Liver (tissue), 8 donors: ENCODE measurements at regions not wholly inside any gene's neighbourhood (a gene's known extent, or its start where the extent isn't known, plus 50 kb on each side); places are given as distances from the start of the nearest gene placed in this dataset.
A peak's percentile ranks its signal among the peaks of the same experiment; 100 is the strongest.

Experiments
- DNase-seq: peaks from one replicate; pipeline ENCODE4 v3.0.0-alpha.2; 2017; ENCODE audit warnings: low spot score
- H3K27ac ChIP-seq, 2 donors: one replicate each; pipeline ENCODE4 v1.7.0; 2013; ENCODE audit warnings: inconsistent platforms in 2 of 2, low read length in 2 of 2, control low read depth in 1 of 2, low read depth in 1 of 2, mild to moderate bottlenecking in 1 of 2
- H3K27me3 ChIP-seq, 4 donors: one replicate each; pipeline versions ENCODE4 v1.6.1 to v1.7.0; 2013; ENCODE audit warnings: low read length in 3 of 4, inconsistent platforms in 1 of 4, mild to moderate bottlenecking in 1 of 4, moderate library complexity in 1 of 4; ENCODE audit not compliant: control insufficient read depth in 4 of 4, insufficient read depth in 4 of 4
- H3K36me3 ChIP-seq, 4 donors: one replicate each; pipeline versions ENCODE4 v1.6.1 to v1.7.0; 2013; ENCODE audit warnings: low read length in 3 of 4, mild to moderate bottlenecking in 3 of 4, low read depth in 1 of 4, moderate library complexity in 1 of 4; ENCODE audit not compliant: control insufficient read depth in 4 of 4, insufficient read depth in 3 of 4
- H3K4me1 ChIP-seq, 4 donors: one replicate each; pipeline versions ENCODE4 v1.6.1 to v1.7.0; 2013; ENCODE audit warnings: low read length in 3 of 4, mild to moderate bottlenecking in 3 of 4, moderate library complexity in 1 of 4; ENCODE audit not compliant: control insufficient read depth in 4 of 4, insufficient read depth in 4 of 4
- H3K4me3 ChIP-seq, 3 donors: one replicate each; pipeline versions ENCODE4 v1.6.1 to v1.7.0; 2013; ENCODE audit warnings: low read length in 3 of 3, control low read depth in 1 of 3, low read depth in 1 of 3, mild to moderate bottlenecking in 1 of 3
- H3K9ac ChIP-seq, 2 donors: one replicate each; pipeline ENCODE4 v1.7.0; 2013; ENCODE audit warnings: low read length in 2 of 2, mild to moderate bottlenecking in 2 of 2, moderate library complexity in 2 of 2, control low read depth in 1 of 2, low read depth in 1 of 2
- H3K9me3 ChIP-seq, 4 donors: one replicate each; pipeline versions ENCODE4 v1.6.1 to v1.7.0; 2013; ENCODE audit warnings: low read length in 3 of 4; ENCODE audit not compliant: control insufficient read depth in 4 of 4
- CTCF ChIP-seq: fragments of 150-350 bp; IDR thresholded peaks from 2 replicates; pipeline ENCODE4 v1.5.1; 2017; ENCODE audit warnings: improper control_type of control experiment, low read depth, low read length; ENCODE audit not compliant: missing input control
- EGR1 ChIP-seq, 2 donors: IDR thresholded peaks; 2 replicates each; pipeline ENCODE4 v1.6.1; 2016 to 2018; ENCODE audit warnings: antibody characterized with exemption in 2 of 2, low read depth in 2 of 2
- FOXA2 ChIP-seq: IDR thresholded peaks from 2 replicates; pipeline ENCODE4 v1.6.1; 2016; ENCODE audit warnings: antibody characterized with exemption
- GABPA ChIP-seq, 2 donors: IDR thresholded peaks in 1 of 2; conservative IDR thresholded peaks in 1 of 2; 2 replicates each; pipeline ENCODE4 v1.6.1; 2016; ENCODE audit warnings: antibody characterized with exemption in 2 of 2, mild to moderate bottlenecking in 1 of 2, moderate library complexity in 1 of 2
- HNF4A ChIP-seq, 2 donors: conservative IDR thresholded peaks; 2 replicates each; pipeline ENCODE4 v1.6.1; 2016; ENCODE audit warnings: antibody characterized with exemption in 2 of 2, mild to moderate bottlenecking in 2 of 2
- HNF4G ChIP-seq: IDR thresholded peaks from 2 replicates; pipeline ENCODE4 v1.6.1; 2016; ENCODE audit warnings: antibody characterized with exemption
- JUND ChIP-seq, 2 donors: IDR thresholded peaks; 2 replicates each; pipeline ENCODE4 v1.6.1; 2016; ENCODE audit warnings: antibody characterized with exemption in 2 of 2
- RAD21 ChIP-seq, 2 donors: IDR thresholded peaks; 2 replicates each; pipeline ENCODE4 v1.6.1; 2016; ENCODE audit warnings: antibody characterized with exemption in 2 of 2, mild to moderate bottlenecking in 2 of 2
- REST ChIP-seq: IDR thresholded peaks from 2 replicates; pipeline ENCODE4 v1.6.1; 2016; ENCODE audit warnings: antibody characterized with exemption, mild to moderate bottlenecking
- RXRA ChIP-seq, 2 donors: IDR thresholded peaks; 2 replicates each; pipeline ENCODE4 v1.6.1; 2017 to 2018; ENCODE audit warnings: antibody characterized with exemption in 2 of 2, mild to moderate bottlenecking in 1 of 2
- SP1 ChIP-seq: IDR thresholded peaks from 2 replicates; pipeline ENCODE4 v1.6.1; 2018; ENCODE audit warnings: antibody characterized with exemption, mild to moderate bottlenecking
- TAF1 ChIP-seq: conservative IDR thresholded peaks from 2 replicates; pipeline ENCODE4 v1.6.1; 2016; ENCODE audit warnings: antibody characterized with exemption, mild to moderate bottlenecking
- YY1 ChIP-seq: IDR thresholded peaks from 2 replicates; pipeline ENCODE4 v1.6.1; 2016; ENCODE audit warnings: antibody characterized with exemption, mild to moderate bottlenecking
- WGBS: extraction: QIAGEN DNeasy Blood & Tissue Kit; methylation state at CpG from one replicate; pipeline ENCODE4 v1.1.7; 2013; 5-methylcytosine and 5-hydroxymethylcytosine counted together
- TF ChIP-seq, protein P1 (sequence below): IDR thresholded peaks from 2 replicates; pipeline ENCODE4 v1.6.1; 2016; ENCODE audit warnings: antibody characterized with exemption
- TF ChIP-seq, protein P2 (sequence below): IDR thresholded peaks from 2 replicates; pipeline ENCODE4 v1.6.1; 2016; ENCODE audit warnings: antibody characterized with exemption
- TF ChIP-seq, protein P3 (sequence below): IDR thresholded peaks from 2 replicates; pipeline ENCODE4 v1.6.1; 2016; ENCODE audit warnings: antibody characterized with exemption
- donor health status: healthy.
- donor health status: healthy.
- donor health status: healthy.
- donor health status: healthy.
- donor health status: healthy.

GRCh38 chr2:48250474-48250844 is 64.0 kb upstream of the FOXN2 start:
- TF ChIP-seq RXRA (IDR thresholded peaks at IDR 0.05), result no peak
- TF ChIP-seq REST, result no peak
- TF ChIP-seq FOXA2, result no peak
- TF ChIP-seq JUND (IDR thresholded peaks at IDR 0.05), result no peak
- no peak for TF ChIP-seq HNF4A (conservative IDR thresholded peaks at IDR 0.05)
- no peak for TF ChIP-seq RAD21 (IDR thresholded peaks at IDR 0.05)
- no peak for TF ChIP-seq HNF4G
- TF ChIP-seq, protein P1, sequence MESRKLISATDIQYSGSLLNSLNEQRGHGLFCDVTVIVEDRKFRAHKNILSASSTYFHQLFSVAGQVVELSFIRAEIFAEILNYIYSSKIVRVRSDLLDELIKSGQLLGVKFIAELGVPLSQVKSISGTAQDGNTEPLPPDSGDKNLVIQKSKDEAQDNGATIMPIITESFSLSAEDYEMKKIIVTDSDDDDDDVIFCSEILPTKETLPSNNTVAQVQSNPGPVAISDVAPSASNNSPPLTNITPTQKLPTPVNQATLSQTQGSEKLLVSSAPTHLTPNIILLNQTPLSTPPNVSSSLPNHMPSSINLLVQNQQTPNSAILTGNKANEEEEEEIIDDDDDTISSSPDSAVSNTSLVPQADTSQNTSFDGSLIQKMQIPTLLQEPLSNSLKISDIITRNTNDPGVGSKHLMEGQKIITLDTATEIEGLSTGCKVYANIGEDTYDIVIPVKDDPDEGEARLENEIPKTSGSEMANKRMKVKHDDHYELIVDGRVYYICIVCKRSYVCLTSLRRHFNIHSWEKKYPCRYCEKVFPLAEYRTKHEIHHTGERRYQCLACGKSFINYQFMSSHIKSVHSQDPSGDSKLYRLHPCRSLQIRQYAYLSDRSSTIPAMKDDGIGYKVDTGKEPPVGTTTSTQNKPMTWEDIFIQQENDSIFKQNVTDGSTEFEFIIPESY, result no peak
- no peak for TF ChIP-seq GABPA (IDR thresholded peaks at IDR 0.05 in 1 of 2, conservative IDR thresholded peaks at IDR 0.05 in 1 of 2)
- TF ChIP-seq TAF1, result no peak
- TF ChIP-seq, protein P2, sequence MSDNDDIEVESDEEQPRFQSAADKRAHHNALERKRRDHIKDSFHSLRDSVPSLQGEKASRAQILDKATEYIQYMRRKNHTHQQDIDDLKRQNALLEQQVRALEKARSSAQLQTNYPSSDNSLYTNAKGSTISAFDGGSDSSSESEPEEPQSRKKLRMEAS, result no peak
- TF ChIP-seq, protein P3, sequence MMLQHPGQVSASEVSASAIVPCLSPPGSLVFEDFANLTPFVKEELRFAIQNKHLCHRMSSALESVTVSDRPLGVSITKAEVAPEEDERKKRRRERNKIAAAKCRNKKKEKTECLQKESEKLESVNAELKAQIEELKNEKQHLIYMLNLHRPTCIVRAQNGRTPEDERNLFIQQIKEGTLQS, result no peak
- TF ChIP-seq CTCF, result no peak
- TF ChIP-seq SP1, result no peak
- Histone ChIP-seq H3K4me1 (peaks cover 2 to 30% (median 27%) of the 10 kb centered on the region in 4 donors), H3K36me3 (no peaks in the 10 kb centered on the region), H3K27me3 (no peaks in the 10 kb centered on the region), H3K9ac (no peak overlapping the region), H3K4me3 (no peak overlapping the region), H3K9me3 (no peaks in the 10 kb centered on the region), H3K27ac (peak overlapping the region; percentile 66 to 90)
- WGBS, result 44% methylated on average over 4 of the region's 4 CpGs
- DNase-seq, result no peak

DNA sequence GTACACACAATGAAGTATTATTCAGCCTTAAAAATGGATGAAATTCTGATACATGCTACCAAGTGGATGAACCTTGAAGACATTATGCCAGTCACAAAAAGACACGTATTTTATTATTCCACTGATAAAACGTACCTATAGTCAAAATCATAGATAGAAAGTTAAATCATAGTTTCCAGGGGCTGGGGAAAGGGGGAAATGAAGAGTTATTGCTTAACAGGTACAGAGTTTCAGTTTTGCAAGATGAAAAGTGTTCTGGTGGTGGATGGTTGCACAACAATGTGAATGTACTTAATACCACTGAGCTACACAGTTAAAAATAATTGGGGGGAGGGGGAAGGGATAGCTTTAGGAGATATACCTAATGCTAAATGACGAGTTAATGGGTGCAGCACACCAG is 63.5 kb upstream of the FOXN2 start:
- no peak for DNase-seq
- TF ChIP-seq GABPA (IDR thresholded peaks at IDR 0.05 in 1 of 2, conservative IDR thresholded peaks at IDR 0.05 in 1 of 2), result no peak
- TF ChIP-seq RAD21 (IDR thresholded peaks at IDR 0.05), result peak; percentile 44 to 53
- TF ChIP-seq SP1, result peak; percentile 49
- no peak for TF ChIP-seq HNF4G
- no peak for TF ChIP-seq CTCF
- peak in 1 of 2 donors; percentile 68 for TF ChIP-seq EGR1 (IDR thresholded peaks at IDR 0.05; ENCODE audit: low read depth in 2 of 2)
- peak in 1 of 2 donors; percentile 83 for TF ChIP-seq JUND (IDR thresholded peaks at IDR 0.05)
- TF ChIP-seq YY1, result peak; percentile 34
- TF ChIP-seq HNF4A (conservative IDR thresholded peaks at IDR 0.05), result peak; percentile 81 to 85
- no peak for TF ChIP-seq FOXA2
- TF ChIP-seq RXRA (IDR thresholded peaks at IDR 0.05), result peak; percentile 34 to 75
- TF ChIP-seq REST, result peak; percentile 59
- H3K4me1 ChIP-seq, result peaks cover 2 to 30% (median 27%) of the 10 kb centered on the region in 4 donors
- H3K27ac ChIP-seq, result peak overlapping the region; percentile 66 to 90
- H3K9me3 ChIP-seq, result no peaks in the 10 kb centered on the region
- no peaks in the 10 kb centered on the region for H3K36me3 ChIP-seq
- H3K9ac ChIP-seq, result no peak overlapping the region
- no peak overlapping the region for H3K4me3 ChIP-seq
- H3K27me3 ChIP-seq, result no peaks in the 10 kb centered on the region
- 24% methylated on average over 3 of the region's 3 CpGs for WGBS
